Motor neuron (in vitro differentiated cells): ENCODE measurements at regions not wholly inside any gene's neighbourhood (a gene's known extent, or its start where the extent isn't known, plus 50 kb on each side); places are given as distances from the start of the nearest gene placed in this dataset.

Experiments used
- ATAC-seq, 8 experiments: fragments of 200-7000 bp; cut with Tn5 transposase; replicated peaks in 6 of 8; 2 replicates each; pipeline ENCODE4 v1.8.0; 2021; ENCODE audit warnings: mild to moderate bottlenecking in 8 of 8, moderate library complexity in 8 of 8
- H3K27ac ChIP-seq, 2 donors: fragments of 250-450 bp; sonication (Bioruptor Pico); 2 replicates each; pipeline ENCODE4 v1.9.0; 2021; ENCODE audit warnings: antibody characterized with exemption in 2 of 2, mild to moderate bottlenecking in 2 of 2, moderate library complexity in 1 of 2
- H3K4me1 ChIP-seq, 2 donors: fragments of 250-450 bp; sonication (Bioruptor Pico); replicated peaks in 1 of 2; 2 replicates each; pipeline ENCODE4 v1.6.1; 2021; ENCODE audit warnings: antibody characterized with exemption in 2 of 2, mild to moderate bottlenecking in 2 of 2, moderate library complexity in 1 of 2
- H3K4me3 ChIP-seq, 5 donors: fragments of 250-450 bp; sonication (Bioruptor Pico); 2 replicates each; pipeline ENCODE4 v1.9.0; 2021; ENCODE audit warnings: antibody characterized with exemption in 5 of 5, mild to moderate bottlenecking in 5 of 5, moderate library complexity in 4 of 5
- WGBS, 10 experiments: fragments of 450-650 bp; shearing (Covaris generic); methylation state at CpG; one replicate each; pipeline ENCODE4 v1.0.0; 2022; 5-methylcytosine and 5-hydroxymethylcytosine counted together
- in situ Hi-C, 9 experiments: fragments of 400-800 bp; cut with MboI; loops; one replicate each; pipeline ENCODE4 v1.15.0; 2021; ENCODE audit warnings: low sequenced_read_pairs in 9 of 9, low pct_unique_long_range_greater_than_20kb in 2 of 9; ENCODE audit not compliant: unreplicated experiment in 9 of 9

GRCh38 chr14:96653597-96653996 is 143.6 kb upstream of the VRK1 start:
- Histone ChIP-seq H3K27ac (no peak overlapping the region), H3K4me3 (no peak overlapping the region), H3K4me1 (no peaks in the 10 kb centered on the region)
- WGBS, 10 experiments: 45 to 100% (median 93%) methylated on average over 3 to 8 of the region's 8 CpGs
- ATAC-seq: no peak
- in situ Hi-C loops: no loop called here

- Histone ChIP-seq H3K4me1 (peaks cover 14 to 15% of the 10 kb centered on the region in 2 donors), H3K27ac (no peak overlapping the region), H3K4me3 (no peak overlapping the region)
- 17 to 100% (median 76%) methylated on average over 1 to 4 of the region's 4 CpGs; no CpG with 5 or more reads in 2 of the 10 experiments for WGBS, 10 experiments
- in situ Hi-C loops: no loop called here
- no peak for ATAC-seq
Measured at GRCh38 chr14:96658611-96659010, 138.6 kb upstream of the VRK1 start.

GRCh38 chr14:96660123-96660522 is 137.1 kb upstream of the VRK1 start:
- WGBS, 10 experiments: 0 to 100% (median 13%) methylated on average over 1 of the region's 1 CpG; no CpG with 5 or more reads in 5 of the 10 experiments
- in situ Hi-C loops: no loop called here
- Histone ChIP-seq H3K27ac (no peak overlapping the region), H3K4me3 (no peak overlapping the region), H3K4me1 (peaks cover 14 to 16% of the 10 kb centered on the region in 2 donors)
- no peak for ATAC-seq

- ATAC-seq: no peak
- Histone ChIP-seq H3K27ac (no peak overlapping the region), H3K4me1 (peaks cover 14 to 16% of the 10 kb centered on the region in 2 donors), H3K4me3 (no peak overlapping the region)
- in situ Hi-C loops: no loop called here
- WGBS, 10 experiments: 20 to 100% (median 93%) methylated on average over 1 to 3 of the region's 4 CpGs; no CpG with 5 or more reads in 5 of the 10 experiments
Measured at GRCh38 chr14:96660667-96661066, 136.5 kb upstream of the VRK1 start.

GRCh38 chr14:96661244-96661969 is 135.8 kb upstream of the VRK1 start:
- in situ Hi-C loops: no loop called here
- no peak overlapping the region for H3K27ac ChIP-seq
- ATAC-seq: no peak

GRCh38 chr14:96662116-96662970 is 134.8 kb upstream of the VRK1 start:
- no peak overlapping the region for H3K4me3 ChIP-seq
- H3K27ac ChIP-seq: no peak overlapping the region
- H3K4me1 ChIP-seq: peaks cover 14 to 16% of the 10 kb centered on the region in 2 donors
- in situ Hi-C loops: no loop called here
- WGBS, 10 experiments: 21 to 100% (median 30%) methylated on average over 1 to 12 of the region's 15 CpGs; no CpG with 5 or more reads in 3 of the 10 experiments
- ATAC-seq: peak in 6 of 8 experiments; percentile 19 to 84 (median 80)

More at GRCh38 chr14:96661244-96661969, 135.8 kb upstream of the VRK1 start:
- H3K4me1 ChIP-seq: peaks cover 14 to 16% of the 10 kb centered on the region in 2 donors
- H3K4me3 ChIP-seq: no peak overlapping the region

GRCh38 chr14:96663076-96663475 is 134.1 kb upstream of the VRK1 start:
- Histone ChIP-seq H3K27ac (no peak overlapping the region), H3K4me3 (no peak overlapping the region), H3K4me1 (peaks cover 14 to 16% of the 10 kb centered on the region in 2 donors)
- WGBS, 10 experiments: 71 to 92% (median 80%) methylated on average over 1 to 9 of the region's 19 CpGs; no CpG with 5 or more reads in 4 of the 10 experiments
- no peak for ATAC-seq
- in situ Hi-C loops: no loop called here

- Histone ChIP-seq H3K4me1 (peaks cover 16 to 17% of the 10 kb centered on the region in 2 donors), H3K27ac (no peak overlapping the region), H3K4me3 (no peak overlapping the region)
- 40 to 94% (median 84%) methylated on average over 3 to 10 of the region's 10 CpGs; no CpG with 5 or more reads in 3 of the 10 experiments for WGBS, 10 experiments
- ATAC-seq: peak in 1 of 8 experiments; percentile 25
- in situ Hi-C loops: no loop called here
Measured at GRCh38 chr14:96663491-96664067, 133.6 kb upstream of the VRK1 start.

- Histone ChIP-seq H3K27ac (no peak overlapping the region), H3K4me3 (no peak overlapping the region), H3K4me1 (peaks cover 18 to 22% of the 10 kb centered on the region in 2 donors)
- in situ Hi-C loops: no loop called here
- WGBS, 10 experiments: 0 to 100% (median 68%) methylated on average over 1 to 4 of the region's 6 CpGs; no CpG with 5 or more reads in 2 of the 10 experiments
- ATAC-seq: no peak
Measured at GRCh38 chr14:96666088-96666487, 131.1 kb upstream of the VRK1 start.

- Histone ChIP-seq H3K27ac (no peak overlapping the region), H3K4me3 (no peak overlapping the region), H3K4me1 (peaks cover 4 to 6% of the 10 kb centered on the region in 2 donors)
- no peak for ATAC-seq
- 0 to 100% (median 54%) methylated on average over 1 of the region's 2 CpGs; no CpG with 5 or more reads in 6 of the 10 experiments for WGBS, 10 experiments
- in situ Hi-C loops: no loop called here
Measured at GRCh38 chr14:96670391-96670790, 126.8 kb upstream of the VRK1 start.

- WGBS, 10 experiments: 0 to 80% (median 18%) methylated on average over 1 to 3 of the region's 3 CpGs; no CpG with 5 or more reads in 2 of the 10 experiments
- in situ Hi-C loops: no loop called here
Measured at GRCh38 chr14:96671218-96671617, 126.0 kb upstream of the VRK1 start.

GRCh38 chr14:96673706-96674105 is 123.5 kb upstream of the VRK1 start:
- Histone ChIP-seq H3K4me3 (no peak overlapping the region), H3K4me1 (peaks cover 1 to 4% of the 10 kb centered on the region in 2 donors), H3K27ac (no peak overlapping the region)
- ATAC-seq: no peak
- in situ Hi-C loops: no loop called here
- 20 to 100% (median 45%) methylated on average over 1 to 3 of the region's 4 CpGs; no CpG with 5 or more reads in 4 of the 10 experiments for whole genome bisulfite sequencing, 10 experiments

More at GRCh38 chr14:96671218-96671617, 126.0 kb upstream of the VRK1 start:
- H3K27ac ChIP-seq: no peak overlapping the region
- H3K4me3 ChIP-seq: no peak overlapping the region
- ATAC-seq: no peak
- H3K4me1 ChIP-seq: peaks cover 4 to 6% of the 10 kb centered on the region in 2 donors

- Histone ChIP-seq H3K4me1 (no peaks in the 10 kb centered on the region), H3K4me3 (no peak overlapping the region), H3K27ac (no peak overlapping the region)
- 0 to 94% (median 80%) methylated on average over 1 to 3 of the region's 3 CpGs; no CpG with 5 or more reads in 6 of the 10 experiments for WGBS, 10 experiments
- no peak for ATAC-seq
- in situ Hi-C loops: no loop called here
Measured at GRCh38 chr14:96674121-96674520, 123.1 kb upstream of the VRK1 start.
